GM19239 (cell line): ENCODE measurements at regions not wholly inside any gene's neighbourhood (a gene's known extent, or its start where the extent isn't known, plus 50 kb on each side); places are given as distances from the start of the nearest gene placed in this dataset.

Experiments
- DNase-seq: peaks from one replicate; pipeline ENCODE4 v3.0.0; 2011; ENCODE audit warnings: low spot score; ENCODE audit not compliant: insufficient read length
- FAIRE-seq: peaks from 2 replicates; lab custom pipeline; 2011; peaks lifted over from hg19 to GRCh38; lab: Jason Lieb, UNC

DNA sequence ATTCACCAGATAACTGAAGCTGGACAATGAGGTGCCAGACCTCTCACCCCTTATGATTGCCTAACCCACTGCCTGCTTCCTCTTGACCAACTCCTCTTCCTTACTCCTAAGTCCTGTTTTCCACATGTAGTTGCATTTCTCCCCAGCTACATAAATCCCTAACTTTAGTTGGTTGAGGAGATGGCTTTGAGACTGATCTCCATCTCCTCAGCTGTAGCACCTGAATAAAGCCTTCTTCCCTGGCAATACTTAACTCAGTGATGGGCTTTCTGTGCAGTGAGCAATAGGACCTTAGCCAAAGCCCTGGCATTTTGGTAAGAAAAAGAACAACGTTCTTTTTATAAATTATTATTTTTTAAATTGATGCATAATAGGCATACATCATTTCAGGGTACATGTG lies 691.1 kb downstream of the MATN1 start:
- no peak for DNase-seq
- no peak for FAIRE-seq

DNA sequence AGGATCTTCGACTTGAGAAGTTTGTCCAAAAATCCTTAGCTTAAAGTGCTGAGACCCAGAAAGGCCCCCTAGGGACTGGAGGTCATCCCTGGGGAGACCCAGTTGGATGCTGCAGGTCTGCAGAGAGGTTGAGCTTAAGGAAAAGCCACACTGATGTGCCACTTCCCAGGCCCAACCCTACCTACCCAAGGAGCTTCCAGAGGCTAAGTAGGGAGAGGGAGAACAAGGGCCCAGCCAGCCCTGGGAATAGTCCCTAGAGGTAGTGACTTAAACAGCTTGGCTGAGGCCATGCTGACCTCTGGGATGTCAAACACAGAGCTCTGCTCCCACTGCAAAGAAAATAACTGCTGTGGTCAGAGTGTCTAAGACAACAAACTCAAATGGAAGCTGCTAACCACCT lies 693.7 kb downstream of the MATN1 start:
- DNase-seq, result no peak
- no peak for FAIRE-seq

DNA sequence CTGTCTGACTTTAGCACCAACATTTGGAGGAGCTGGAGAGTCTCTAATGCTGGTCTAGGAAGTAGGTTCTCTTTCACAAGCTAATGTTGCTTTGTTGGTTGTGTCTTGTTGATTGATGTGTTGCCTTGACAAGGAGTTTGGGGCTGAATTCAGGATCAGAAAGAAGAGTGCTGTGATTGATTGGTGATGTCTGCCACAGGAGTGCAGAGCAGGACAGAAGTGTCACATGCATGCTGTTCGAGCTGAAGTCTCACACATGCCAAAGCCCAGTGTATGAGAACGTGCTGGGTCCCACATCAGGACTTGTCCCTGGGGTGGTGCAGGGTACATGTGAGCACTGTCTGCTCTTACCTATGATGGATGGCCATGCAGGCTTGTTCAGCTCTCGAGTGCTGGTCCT lies 694.4 kb downstream of the MATN1 start:
- DNase-seq, result no peak
- no peak for FAIRE-seq

DNA sequence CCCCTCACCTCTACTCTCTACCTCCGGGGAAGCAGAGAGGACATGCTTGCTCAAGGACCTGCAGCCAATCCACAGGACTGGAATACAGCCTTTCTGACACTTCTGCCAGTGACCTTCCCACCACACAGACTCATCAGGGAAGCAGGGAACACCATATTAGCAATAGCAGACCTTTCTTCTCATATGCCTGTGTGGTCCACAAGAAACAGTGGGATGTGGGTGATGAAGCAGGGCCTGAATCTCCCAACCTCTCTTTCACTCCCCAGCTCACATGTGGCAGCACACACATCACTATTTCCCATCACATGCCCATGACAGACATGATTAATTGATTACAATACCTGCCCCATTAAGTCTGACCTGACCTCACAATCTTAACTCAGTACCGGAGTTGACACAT lies 695.1 kb downstream of the MATN1 start:
- FAIRE-seq (no peak), DNase-seq (no peak)

DNA sequence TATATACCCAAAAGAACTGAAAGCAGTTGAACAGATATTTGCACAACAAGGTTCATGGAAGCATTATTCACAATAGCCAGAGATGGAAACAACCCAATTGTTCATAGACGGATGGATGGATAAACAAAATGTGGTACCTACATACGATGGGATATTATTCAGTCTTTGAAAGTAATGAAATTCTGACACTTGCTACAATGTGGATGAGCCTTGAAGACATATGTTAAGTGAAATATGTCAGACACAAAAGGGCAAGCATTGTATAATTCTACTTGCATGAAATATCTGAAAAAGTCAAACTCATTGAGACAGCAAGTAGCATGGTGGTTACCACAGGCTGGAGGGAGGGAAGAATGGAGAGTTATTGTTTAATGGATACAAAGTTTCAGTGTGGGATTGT lies 696.1 kb downstream of the MATN1 start:
- FAIRE-seq (no peak), DNase-seq (no peak)

DNA sequence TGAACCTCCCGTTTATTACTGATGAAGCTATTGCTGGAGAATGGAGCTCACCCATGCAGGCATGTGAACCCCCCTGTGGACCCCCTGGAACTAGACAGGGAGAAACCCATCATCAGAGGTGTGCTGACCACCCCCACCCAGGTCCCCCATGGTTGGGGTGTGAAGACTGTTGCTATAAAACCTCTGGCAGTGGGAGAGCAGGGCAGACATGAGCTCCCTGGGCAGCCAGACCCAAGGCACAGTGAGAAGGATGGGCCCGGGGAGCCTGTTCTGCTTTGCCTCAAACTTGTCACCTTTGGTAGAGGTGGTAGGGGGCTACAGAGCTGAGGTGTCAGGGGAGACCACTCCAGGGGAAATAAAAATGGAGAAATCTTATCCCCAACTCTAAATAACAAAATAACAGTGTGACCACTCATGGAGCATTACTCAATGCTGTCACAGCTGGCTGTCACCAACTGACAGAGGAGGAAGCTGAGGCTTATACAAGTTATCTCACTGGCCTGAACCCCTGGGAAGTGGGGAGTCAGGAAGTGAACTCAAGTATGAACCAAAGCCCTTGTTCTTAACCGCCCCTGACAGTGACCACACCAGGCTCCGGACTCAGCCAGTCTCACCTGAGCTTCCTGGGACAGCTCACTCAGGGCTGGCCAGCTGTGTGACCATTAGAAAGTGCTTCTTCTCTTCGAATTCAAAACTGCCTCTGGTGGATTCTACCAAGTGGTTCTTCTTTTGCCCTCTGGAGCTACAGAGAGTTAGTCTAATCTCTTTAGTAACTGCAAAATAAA lies 698.8 kb downstream of the MATN1 start:
- FAIRE-seq (no peak), DNase-seq (no peak)

DNA sequence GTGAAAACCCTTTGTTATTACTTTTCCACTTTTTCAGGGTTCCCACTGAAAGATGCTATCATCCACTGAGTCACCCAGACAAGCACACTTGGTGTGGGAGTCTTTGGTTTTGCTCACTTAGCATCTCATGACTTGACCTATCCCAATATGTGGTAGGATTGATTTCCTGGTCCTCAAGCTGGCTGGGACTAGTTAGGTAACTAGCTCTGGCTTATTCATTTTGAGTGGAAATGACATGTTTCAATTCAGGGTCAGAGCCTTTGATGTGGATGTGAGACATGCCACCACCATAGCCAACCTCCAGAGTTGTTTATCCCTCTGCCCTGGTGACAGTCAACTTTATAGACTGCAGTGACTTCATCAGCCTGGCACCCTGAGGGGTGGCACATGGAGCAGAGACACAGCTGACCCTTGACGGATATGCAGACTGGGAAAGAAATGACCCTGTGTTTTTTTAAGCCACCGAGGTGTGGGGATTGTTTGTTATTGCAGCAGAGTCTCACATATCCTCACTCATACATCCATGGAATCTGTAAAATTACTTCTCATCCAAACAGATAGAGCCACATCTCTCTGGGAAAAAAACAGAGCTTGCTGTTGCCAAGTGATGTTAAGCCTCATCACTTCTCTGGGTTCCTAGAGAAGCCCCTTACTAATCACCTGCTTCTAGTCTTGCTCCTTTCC lies 699.9 kb downstream of the MATN1 start:
- no peak for DNase-seq
- FAIRE-seq, result no peak

DNA sequence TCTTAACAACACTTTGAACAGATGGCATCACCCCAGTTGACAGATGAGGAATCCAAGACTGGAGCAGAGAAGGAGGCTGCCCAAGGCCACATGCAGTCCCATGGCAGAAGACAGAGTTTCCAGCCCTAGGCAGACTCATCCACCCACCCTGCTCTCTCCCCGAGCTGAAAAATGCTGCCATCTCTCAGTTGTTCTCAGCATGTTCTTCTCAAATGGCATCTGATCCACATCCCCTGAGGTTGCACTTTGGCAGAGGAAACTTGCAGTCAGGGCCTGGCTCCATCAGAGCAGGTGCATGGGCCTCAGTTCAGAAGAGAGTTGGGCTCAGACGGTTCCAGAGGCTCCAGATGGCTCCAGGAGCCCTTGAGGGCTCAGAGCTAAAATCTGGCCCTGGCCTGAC lies 709.4 kb downstream of the MATN1 start:
- no peak for FAIRE-seq
- no peak for DNase-seq

DNA sequence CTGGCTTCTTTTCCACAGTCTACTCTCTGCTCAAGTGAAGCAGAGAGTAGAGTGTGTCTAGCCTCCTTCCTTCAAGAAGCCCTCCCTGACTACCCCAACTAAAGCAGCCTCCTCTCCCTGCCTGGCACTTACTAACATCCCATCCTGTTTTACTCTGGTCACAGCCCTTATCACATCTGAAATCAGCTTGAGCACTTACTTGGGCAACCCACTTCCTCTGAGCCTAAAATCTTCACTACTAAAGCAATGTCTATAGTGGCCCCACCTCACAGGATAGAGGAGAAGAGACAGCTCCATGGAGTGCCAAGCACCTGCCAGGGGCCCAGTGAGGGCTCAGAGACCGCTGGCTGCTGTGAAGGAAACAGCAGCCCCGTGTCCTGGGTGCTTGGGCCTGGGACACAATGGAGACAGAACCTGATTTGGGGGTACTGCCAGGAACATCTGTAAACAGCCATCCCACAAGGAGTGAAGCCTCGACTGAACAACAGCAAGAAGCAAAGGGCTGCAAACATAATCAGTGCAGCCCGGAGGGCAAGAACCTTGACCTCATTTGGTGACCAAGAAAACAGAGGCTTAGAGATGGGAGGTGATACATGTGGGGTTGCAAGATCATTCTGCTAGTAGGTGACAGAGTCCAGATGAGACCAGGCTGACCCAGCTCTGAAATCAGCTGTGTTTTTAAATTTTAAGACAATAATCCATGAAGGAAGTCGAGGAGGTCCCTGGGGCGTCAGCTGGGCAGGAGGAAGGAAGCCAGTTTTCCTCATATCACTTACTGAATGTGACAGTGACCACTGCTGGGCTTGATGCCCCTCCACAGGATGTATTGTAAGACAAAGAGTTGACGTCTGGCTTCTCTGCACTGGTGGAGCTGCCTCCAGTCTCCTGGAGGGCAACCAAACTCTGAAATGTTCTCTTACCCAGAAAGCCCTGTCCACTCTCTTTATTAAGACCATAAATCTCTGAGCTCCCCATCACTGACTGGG lies 710.6 kb downstream of the MATN1 start:
- FAIRE-seq (no peak), DNase-seq (no peak)

DNA sequence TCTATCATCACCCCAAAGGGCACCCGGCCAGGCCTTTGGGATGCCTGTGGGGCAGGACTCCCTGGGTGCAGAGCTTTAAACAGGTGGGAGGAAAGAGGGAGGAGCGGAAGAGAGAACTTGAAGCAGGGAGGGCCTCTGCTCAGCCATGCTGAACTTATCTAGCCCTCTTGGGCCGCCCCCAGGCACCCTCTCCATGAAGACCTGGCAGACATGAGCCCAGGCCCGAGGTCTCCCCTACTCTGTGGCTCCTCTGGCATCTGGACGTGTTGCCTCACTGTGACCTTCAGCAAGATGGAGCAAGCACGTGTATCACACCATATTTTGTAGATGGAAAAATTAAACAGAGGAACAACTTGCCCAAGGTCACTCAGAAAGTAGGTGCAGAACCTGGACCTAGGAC lies 711.4 kb downstream of the MATN1 start:
- no peak for FAIRE-seq
- no peak for DNase-seq

DNA sequence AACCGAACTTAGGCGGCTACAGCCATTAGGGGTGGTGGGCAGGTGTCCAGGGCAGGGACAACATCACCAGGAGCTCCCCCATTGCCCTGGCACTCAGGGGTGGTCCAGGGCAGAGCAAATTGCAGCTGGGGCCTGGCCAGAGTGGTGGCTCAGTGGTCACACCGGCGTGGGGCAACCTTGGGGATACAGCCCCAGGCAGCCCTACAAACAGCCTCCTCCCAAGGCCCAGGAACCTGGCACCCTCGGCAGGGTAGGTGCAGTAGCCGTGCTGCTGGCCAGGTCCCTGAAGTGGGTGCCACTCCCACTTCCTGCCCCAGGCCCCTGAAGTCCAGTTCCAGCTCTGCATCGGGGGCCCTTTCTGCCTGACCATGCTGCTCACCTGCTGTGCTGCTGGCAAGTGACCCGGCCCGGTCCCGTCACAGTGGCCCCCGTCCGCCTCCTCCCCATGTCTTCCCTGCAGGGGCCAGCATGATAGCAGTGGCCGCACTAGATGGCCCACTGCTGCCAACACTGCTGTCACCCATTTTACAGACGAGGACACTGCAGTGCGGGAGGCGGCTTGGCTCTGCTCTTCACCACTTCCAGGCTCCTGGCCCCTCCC lies 712.8 kb downstream of the MATN1 start:
- no peak for DNase-seq
- FAIRE-seq, result no peak

DNA sequence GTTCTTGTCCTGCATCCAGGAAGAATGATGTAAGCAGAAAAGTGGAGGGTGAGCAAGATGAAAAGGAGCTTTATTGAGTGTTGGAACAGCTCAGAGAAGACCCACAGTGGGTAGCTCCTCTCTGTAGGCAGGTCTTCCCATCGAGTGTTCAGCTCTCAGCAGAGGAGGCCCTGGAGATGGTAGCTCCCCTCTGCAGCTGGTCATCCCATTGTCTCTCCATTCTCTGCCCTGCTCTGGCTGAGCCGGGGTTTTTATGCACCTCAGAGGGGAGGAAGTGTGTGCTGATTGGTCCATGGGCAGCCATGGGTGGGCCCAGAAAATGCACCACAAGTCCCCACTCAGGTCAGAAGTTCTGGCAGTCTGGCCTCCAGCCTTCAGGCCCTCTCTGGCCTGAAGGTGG lies 713.7 kb downstream of the MATN1 start:
- DNase-seq, result no peak
- no peak for FAIRE-seq

DNA sequence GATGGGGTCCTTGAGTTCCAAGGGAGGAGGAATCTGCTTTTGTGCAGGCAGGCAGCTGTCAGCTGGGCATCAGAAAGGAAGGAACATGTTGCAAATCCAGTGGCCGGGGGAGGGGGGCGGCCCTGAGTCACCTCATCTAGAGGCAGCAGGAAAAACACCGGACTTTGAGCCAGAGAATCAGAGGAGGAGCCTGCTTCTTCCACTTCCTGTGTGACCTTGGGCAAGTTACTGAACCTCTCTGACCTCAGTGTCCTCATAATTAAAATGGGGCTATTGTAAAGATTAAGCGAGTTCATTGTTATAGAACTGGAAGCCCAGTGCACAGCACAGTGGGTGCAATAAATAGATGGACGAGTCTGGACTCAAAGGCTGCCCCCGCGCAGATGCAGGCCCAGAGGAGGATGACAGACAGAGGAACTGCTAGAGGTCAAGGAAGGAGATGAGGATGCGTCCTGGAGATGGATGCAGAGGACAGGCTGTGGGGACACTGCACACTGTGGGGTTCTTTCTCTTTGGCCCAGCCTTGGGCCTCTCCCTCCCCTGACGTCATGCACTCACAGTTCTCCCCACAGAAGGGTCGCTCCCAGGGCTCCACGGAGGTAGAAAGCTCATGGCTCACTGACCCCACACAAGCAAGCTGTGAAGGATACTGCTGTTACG lies 714.3 kb downstream of the MATN1 start:
- DNase-seq (no peak), FAIRE-seq (no peak)

DNA sequence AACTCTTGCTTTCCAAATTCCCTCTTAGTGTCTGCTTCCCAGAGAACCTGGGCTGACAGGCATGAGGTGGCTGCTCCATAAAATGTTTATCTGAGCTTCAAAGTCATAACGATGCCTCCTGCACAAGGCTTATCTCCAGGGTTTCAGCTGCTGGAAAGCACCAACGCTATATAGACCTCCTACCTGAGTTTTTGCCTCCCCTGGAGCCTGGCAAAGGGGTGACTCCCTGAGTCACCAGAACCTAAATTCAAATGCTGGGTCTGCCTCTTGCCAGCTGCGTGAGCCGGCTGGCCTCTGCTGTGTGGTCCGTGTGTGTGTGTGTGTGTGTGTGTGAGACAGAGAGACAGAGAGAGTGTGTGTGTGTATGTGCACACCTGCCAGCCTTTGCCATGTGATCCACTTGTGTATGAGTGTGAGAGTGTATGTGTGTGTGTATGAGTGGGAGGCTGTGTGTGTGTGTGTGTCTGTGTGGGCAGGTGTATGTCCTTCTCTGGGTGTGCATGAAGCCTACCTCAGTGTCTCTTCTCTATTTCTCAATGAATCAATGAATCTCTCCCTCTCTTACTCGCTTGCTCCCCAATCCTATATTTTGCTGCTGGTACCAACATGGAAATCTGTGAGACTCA lies 714.9 kb downstream of the MATN1 start:
- no peak for DNase-seq
- no peak for FAIRE-seq

DNA sequence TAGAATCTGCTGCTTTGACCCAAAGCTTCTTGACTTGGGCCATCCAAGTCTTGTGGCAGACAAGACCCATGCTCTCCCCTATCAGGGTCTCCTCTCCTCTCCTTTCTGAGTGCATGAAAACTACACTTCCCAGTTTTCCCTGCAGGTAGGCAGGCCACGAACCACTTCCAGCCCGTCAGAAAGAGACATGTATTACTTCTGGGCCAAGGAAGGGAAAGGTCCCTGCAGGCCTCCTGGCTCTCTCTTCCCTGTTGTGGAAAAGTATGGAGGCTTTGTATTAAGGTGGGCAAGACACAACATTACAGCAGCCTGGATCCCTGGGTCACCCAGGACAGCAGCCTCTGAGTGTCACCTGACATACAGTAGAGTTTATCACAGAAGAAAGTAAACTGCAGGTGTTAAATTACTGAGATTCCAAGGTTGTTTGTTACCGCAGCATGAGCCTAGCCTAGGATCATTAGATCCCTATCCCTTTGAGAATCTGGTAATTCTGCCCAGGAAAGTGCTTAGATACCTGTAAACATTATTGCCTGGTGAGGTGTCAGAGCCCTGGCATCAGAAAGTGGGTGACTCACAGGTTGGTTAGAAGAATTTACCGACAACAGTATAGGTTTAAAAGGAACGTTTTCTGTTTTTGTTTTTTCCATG lies 717.3 kb downstream of the MATN1 start:
- DNase-seq (no peak), FAIRE-seq (no peak)

DNA sequence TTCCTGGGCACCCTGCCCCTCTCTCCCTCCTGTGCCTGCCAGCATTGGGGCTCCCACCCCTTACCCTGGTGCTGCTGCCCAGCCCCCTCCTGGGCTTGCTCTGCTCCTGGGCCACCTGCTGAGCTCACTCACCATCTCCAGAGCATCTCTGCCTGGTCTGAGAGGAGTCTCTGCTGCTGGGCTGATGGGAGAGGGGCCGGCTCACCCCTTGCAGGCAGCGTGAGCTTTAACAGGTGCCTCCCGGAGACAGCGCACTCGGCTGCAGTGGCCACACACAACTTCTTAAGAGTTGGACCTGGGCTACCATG lies 721.7 kb downstream of the MATN1 start:
- DNase-seq (no peak), FAIRE-seq (no peak)

DNA sequence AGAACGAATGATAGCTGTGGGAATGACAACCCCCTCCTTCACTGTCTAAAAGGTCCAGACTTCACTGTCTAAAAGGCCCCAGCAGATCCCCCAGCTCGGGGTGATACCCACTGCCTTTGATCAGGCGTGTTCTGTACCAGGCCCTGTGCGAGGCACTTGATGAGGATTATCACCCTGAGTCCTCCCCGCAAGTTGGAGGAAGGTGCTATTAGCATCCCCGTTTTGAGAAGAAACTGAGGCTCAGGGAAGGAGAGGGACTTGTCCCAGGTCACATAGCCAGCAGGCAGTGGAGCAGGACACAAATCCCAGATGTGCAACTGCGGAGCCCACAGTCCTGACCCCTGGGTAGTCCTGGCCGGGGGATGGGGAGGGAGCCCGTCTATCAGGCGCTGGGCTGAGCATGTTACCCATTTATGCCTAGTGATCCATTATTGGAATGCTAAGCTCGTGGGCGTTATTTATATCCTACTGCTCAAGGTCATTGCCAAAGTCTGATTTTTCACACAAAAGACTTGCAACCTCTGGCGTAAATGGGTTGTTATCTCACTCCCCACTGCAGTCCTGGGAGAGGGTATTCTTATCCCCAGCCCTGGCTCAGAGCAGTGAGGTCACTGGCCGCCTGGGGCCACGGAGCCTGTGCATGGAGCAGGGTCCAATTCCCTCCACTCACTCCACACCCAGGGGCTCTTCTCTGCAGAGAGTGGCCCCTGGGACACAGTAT lies 722.2 kb downstream of the MATN1 start:
- FAIRE-seq (no peak), DNase-seq (no peak)

DNA sequence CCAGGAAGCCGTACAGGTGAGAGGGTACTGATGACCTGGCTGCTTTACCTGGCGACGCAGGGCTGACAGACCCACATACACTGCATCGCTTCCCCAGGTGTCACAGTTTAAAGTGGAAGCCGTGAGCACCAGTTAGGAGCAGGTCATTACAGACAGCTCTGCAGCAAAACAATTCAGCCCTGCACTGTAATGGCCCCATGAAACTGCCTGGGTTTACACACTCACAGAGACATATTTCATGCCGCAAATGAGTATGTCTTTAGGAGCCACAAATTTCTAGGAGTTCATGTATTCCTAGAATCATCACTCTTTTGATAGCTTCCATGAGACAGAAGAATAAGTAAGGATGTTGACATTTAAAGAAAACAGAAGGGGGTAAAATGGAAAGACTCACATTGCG lies 723.1 kb downstream of the MATN1 start:
- no peak for DNase-seq
- no peak for FAIRE-seq

DNA sequence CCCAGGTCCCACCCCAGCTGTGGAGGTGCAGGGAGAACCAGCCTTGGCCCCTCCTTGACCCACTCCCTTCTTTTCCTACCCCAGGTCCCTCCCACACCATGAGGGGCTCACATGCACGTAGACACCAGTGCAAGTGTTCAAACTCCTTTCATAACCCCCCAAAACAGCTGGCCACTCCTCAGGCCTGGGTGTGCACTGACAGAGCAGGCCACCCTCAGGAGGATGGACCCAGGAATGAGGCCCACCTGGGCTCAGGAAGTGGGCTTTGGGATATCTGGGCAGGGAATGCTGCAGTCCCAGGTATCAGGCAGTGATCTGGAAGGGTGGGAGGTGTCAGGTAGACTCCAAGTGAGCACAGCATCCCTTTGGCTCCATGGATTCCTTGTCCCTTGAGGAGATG lies 723.8 kb downstream of the MATN1 start:
- no peak for DNase-seq
- no peak for FAIRE-seq
